K562 (cell line): ENCODE measurements at regions not wholly inside any gene's neighbourhood (a gene's known extent, or its start where the extent isn't known, plus 50 kb on each side); places are given as distances from the start of the nearest gene placed in this dataset.
A peak's percentile ranks its signal among the peaks of the same experiment; 100 is the strongest.

Source experiments
- BRF1 ChIP-seq: IDR thresholded peaks from 3 replicates; pipeline ENCODE4 v1.6.1; 2011; ENCODE audit warnings: borderline replicate concordance, mild to moderate bottlenecking; ENCODE audit not compliant: insufficient read length; ENCODE audit errors: extremely low read depth
- HDAC3 ChIP-seq: fragments of 450-650 bp; IDR thresholded peaks from 2 replicates; pipeline ENCODE4 v1.6.1; 2018; ENCODE audit warnings: borderline replicate concordance, mild to moderate bottlenecking, moderate library complexity; ENCODE audit not compliant: partially characterized antibody
- HSF4 ChIP-seq: fragments of 250-450 bp; sonication (Bioruptor Pico); IDR thresholded peaks from 2 replicates; pipeline ENCODE4 v2.1.2; 2022; ENCODE audit warnings: mild to moderate bottlenecking, moderate library complexity, borderline replicate concordance
- KLF6 ChIP-seq: fragments of 250-450 bp; sonication (Bioruptor Pico); IDR thresholded peaks from 2 replicates; pipeline ENCODE4 v1.4.0; 2020; ENCODE audit warnings: mild to moderate bottlenecking, moderate library complexity, borderline replicate concordance
- MAFK ChIP-seq: IDR thresholded peaks from 2 replicates; pipeline ENCODE4 v1.6.1; 2011; ENCODE audit warnings: low read length, improper control_type of control experiment
- MECOM ChIP-seq: fragments of 250-450 bp; sonication (Bioruptor Pico); IDR thresholded peaks from 2 replicates; pipeline ENCODE4 v1.8.0; 2022; ENCODE audit warnings: inconsistent platforms
- PHF21A ChIP-seq: fragments of 450-650 bp; IDR thresholded peaks from 2 replicates; pipeline ENCODE4 v1.6.1; 2017; ENCODE audit warnings: low read depth, borderline replicate concordance
- RBBP5 ChIP-seq: fragments of 200-600 bp; sonication (generic); IDR thresholded peaks from 2 replicates; pipeline ENCODE4 v1.6.1; 2012; ENCODE audit warnings: borderline replicate concordance, mild to moderate bottlenecking, low read length, control low read depth, inconsistent platforms; ENCODE audit not compliant: insufficient read depth, poor library complexity, severe bottlenecking
- TRIM24 ChIP-seq, 2 experiments: fragments of 450-650 bp; IDR thresholded peaks; 2 replicates each; pipeline ENCODE4 v1.6.1; 2016
- TSHZ1 ChIP-seq: fragments of 250-450 bp; sonication (Bioruptor Pico); IDR thresholded peaks from 2 replicates; pipeline ENCODE4 v1.4.0; 2020; ENCODE audit warnings: mild to moderate bottlenecking, moderate library complexity
- VEZF1 ChIP-seq: fragments of 200-800 bp; sonication (Bioruptor generic); IDR thresholded peaks from 2 replicates; pipeline ENCODE4 v1.6.1; 2017; ENCODE audit warnings: missing genetic modification characterization, missing compliant biosample characterization
- ZFX ChIP-seq: sonication (generic); formaldehyde crosslinking; IDR thresholded peaks from 2 replicates; pipeline ENCODE4 v1.8.0; 2022; ENCODE audit warnings: mild to moderate bottlenecking, missing genetic modification reagents, moderate library complexity
- ZNF316 ChIP-seq: fragments of 450-650 bp; IDR thresholded peaks from 2 replicates; pipeline ENCODE4 v1.6.1; 2016
- ZNF444 ChIP-seq: fragments of 250-450 bp; sonication (Bioruptor Pico); IDR thresholded peaks from 2 replicates; pipeline ENCODE4 v1.4.0; 2020; ENCODE audit warnings: mild to moderate bottlenecking, moderate library complexity

GRCh38 chr6:37109714-37110499, 60.0 kb upstream of the PIM1 start (continued):
- TF ChIP-seq HDAC3 (peak; percentile 73), ZFX (CRISPR knock-in tag) (peak; percentile 38; the same call in 1 of the 2 replicates), TSHZ1 (CRISPR knock-in tag) (peak; percentile 44; the same call in 1 of the 2 replicates), ZNF444 (CRISPR knock-in tag) (no peak), RBBP5 (peak; percentile 62), ZNF316 (0 out of 2 replicates have a peak, but pooled peaks have one; percentile 18), VEZF1 (CRISPR knock-in tag) (peak; percentile 31; the same call in 1 of the 2 replicates), HSF4 (CRISPR knock-in tag) (peak; percentile 92; the same call in 1 of the 2 replicates), TRIM24 (IDR thresholded peaks at IDR 0.05) (peak in 1 of 2 experiments; percentile 64; a peak in 2 of 4 replicates), BRF1 (no peak), MECOM (CRISPR knock-in tag) (peak; percentile 99), PHF21A (no peak; the same call in 1 of the 2 replicates), KLF6 (CRISPR knock-in tag) (peak; percentile 81; the same call in 1 of the 2 replicates), MAFK (peak; percentile 20; the same call in 1 of the 2 replicates)
